ENCODE measurements at regions not wholly inside any gene's neighbourhood (a gene's known extent, or its start where the extent isn't known, plus 50 kb on each side); places are given as distances from the start of the nearest gene placed in this dataset.

GRCh38 chr12:67810166-67810565 lies 161.6 kb downstream of the DYRK2 start:
- CTCF ChIA-PET: no interaction called here

DNA sequence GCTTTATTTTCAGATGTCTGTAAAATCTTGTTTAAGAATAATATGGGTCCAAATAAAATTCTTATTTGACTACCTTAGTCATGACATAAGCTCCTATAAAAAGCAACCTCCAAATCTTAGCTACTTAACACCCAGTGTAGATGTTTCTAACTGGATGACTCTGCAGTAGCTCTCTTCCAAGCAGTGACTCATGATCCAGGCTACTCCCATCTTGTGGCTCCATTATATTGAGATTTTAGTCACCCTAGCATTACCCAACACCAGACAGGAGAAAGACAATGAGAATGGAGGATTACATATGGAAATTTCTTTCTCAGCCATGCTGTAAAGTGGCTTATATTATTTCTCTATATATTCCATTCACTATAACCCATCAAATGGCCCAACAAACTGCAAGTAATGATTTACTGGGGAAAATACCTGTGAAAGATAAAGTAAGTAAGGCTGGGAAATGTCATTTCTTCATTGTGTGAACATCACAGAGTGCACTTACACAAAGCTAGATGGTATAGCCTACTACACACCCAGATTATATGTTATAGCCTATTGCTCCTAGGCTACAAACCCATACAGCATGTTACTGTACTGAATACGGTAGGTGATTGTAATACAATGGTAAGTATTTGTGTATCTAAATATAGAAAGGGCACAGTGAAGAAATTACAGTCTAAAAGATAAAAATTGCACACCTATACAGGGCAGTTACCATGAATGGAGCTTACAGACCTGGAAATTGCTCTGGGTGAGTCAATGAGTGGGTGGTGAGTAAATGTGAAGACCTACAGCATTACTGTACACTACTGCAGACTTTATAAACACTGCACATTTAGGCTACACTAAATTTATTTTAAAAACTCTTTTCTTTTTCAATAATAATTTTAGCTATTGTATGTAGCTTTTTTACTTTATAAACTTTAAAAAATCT lies 163.2 kb downstream of the DYRK2 start:
- ChIA-PET CTCF (no interaction called here), POLR2A (ENCODE audit: low non-redundant PET) (no interaction called here)
- no peak overlapping the region for H3K27ac ChIP-seq
- no peak for TF ChIP-seq CTCF (conservative IDR thresholded peaks at IDR 0.05; ENCODE audit: low read depth)
- DNase-seq (ENCODE audit: low spot score): peak; percentile 49

More at GRCh38 chr12:67810166-67810565, 161.6 kb downstream of the DYRK2 start:
- no peak for TF ChIP-seq CTCF (conservative IDR thresholded peaks at IDR 0.05; ENCODE audit: low read depth)
- H3K27ac ChIP-seq: no peak overlapping the region
- POLR2A ChIA-PET (ENCODE audit: low non-redundant PET): no interaction called here
- DNase-seq (ENCODE audit: low spot score): no peak

DNA sequence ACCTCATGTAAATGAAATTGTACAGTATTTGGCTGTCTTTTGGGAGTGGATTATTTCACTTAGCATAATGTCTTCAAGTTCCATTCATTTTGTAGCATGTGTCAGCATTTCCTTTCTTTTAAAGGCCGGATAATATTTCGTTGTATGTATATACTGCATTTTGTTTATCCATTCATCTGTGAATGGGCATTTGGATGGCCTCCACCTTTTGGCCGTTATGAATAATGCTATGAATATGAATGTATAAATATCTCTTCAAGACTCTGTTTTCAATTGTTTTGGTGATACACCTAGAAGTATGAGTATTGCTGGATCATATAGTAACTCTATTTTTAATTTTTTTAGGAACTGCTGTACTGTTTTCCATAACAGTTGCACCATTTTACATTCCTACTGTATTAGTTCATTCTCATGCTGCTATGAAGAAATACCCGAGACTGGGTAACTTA lies 164.9 kb downstream of the DYRK2 start:
- POLR2A ChIA-PET (ENCODE audit: low non-redundant PET): no interaction called here
- no peak for DNase-seq (ENCODE audit: low spot score)
- CTCF ChIA-PET: no interaction called here
- no peak for TF ChIP-seq CTCF (conservative IDR thresholded peaks at IDR 0.05; ENCODE audit: low read depth)
- H3K27ac ChIP-seq: no peak overlapping the region

- ChIA-PET CTCF (no interaction called here), POLR2A (ENCODE audit: low non-redundant PET) (no interaction called here)
- no peak overlapping the region for H3K27ac ChIP-seq
- no peak for DNase-seq (ENCODE audit: low spot score)
- no peak for TF ChIP-seq CTCF (conservative IDR thresholded peaks at IDR 0.05; ENCODE audit: low read depth)
Measured at GRCh38 chr12:67816269-67816668, 167.7 kb downstream of the DYRK2 start.

DNA sequence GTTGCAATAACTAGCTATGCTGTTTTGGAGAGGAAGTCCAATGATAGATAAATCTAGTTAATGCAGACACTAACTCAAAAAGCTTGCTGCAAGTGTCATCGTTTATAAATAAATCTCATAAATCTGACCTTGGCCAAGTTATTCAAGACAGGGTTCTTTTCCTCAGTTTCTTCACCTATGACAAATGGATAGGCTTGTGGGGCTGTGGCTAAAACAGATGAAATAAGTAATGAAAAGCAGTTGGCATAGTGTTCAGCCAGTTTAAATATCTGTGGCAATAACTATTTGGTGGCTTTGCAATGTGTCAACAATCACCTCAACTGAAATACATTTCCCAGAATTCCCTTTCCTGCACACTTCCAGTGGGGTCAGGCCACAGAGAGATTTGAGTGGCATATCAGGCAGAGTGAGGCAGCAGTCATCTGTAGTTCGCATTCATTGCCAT lies 169.9 kb downstream of the DYRK2 start:
- no peak for TF ChIP-seq CTCF (conservative IDR thresholded peaks at IDR 0.05; ENCODE audit: low read depth)
- CTCF ChIA-PET: interaction anchor here (0.6 to 0.8 kb wide), 2 partner anchors 11 to 446 kb away, joined by 3 to 5 read pairs; no protein-coding TSS in a partner anchor
- no peak overlapping the region for H3K27ac ChIP-seq
- no peak for DNase-seq (ENCODE audit: low spot score)
- POLR2A ChIA-PET (ENCODE audit: low non-redundant PET): no interaction called here

- no peak overlapping the region for H3K27ac ChIP-seq
- TF ChIP-seq CTCF (conservative IDR thresholded peaks at IDR 0.05; ENCODE audit: low read depth): no peak
- POLR2A ChIA-PET (ENCODE audit: low non-redundant PET): no interaction called here
- DNase-seq (ENCODE audit: low spot score): no peak
- CTCF ChIA-PET: interaction anchor here (0.6 kb wide), 1 partner anchor 41 kb away, joined by 3 read pairs; no protein-coding TSS in a partner anchor
Measured at GRCh38 chr12:67819902-67820301, 169.3 kb upstream of the IFNG-AS1 start.
